PFSK-1 (cell line): ENCODE measurements at regions not wholly inside any gene's neighbourhood (a gene's known extent, or its start where the extent isn't known, plus 50 kb on each side); places are given as distances from the start of the nearest gene placed in this dataset.

Experiments used
- FOXP2 ChIP-seq: optimal IDR thresholded peaks from 2 replicates; pipeline ENCODE3; 2011; ENCODE audit warnings: borderline replicate concordance, control low read depth, inconsistent platforms; ENCODE audit not compliant: insufficient read depth; ENCODE audit errors: extremely low read length, extremely low read depth
- POLR2AphosphoS5 ChIP-seq: IDR thresholded peaks from 2 replicates; pipeline ENCODE4 v1.6.1; 2012; ENCODE audit warnings: low read depth, mild to moderate bottlenecking, control low read depth, low read length, moderate library complexity
- REST ChIP-seq, 2 experiments: IDR thresholded peaks; 2 replicates each; pipeline versions ENCODE4 v1.6.1 to v1.8.0; 2011 to 2012; ENCODE audit warnings: low read depth in 2 of 2, low read length in 2 of 2, control low read depth in 1 of 2, inconsistent platforms in 1 of 2, mild to moderate bottlenecking in 1 of 2, moderate library complexity in 1 of 2; ENCODE audit not compliant: insufficient read depth in 1 of 2
- SIN3A ChIP-seq: IDR thresholded peaks from 2 replicates; pipeline ENCODE4 v1.6.1; 2012; ENCODE audit warnings: mild to moderate bottlenecking, low read length, moderate library complexity, borderline replicate concordance; ENCODE audit not compliant: insufficient read depth
- TAF1 ChIP-seq: IDR thresholded peaks from 2 replicates; pipeline ENCODE4 v1.6.1; 2012; ENCODE audit warnings: low read length, control low read depth, borderline replicate concordance; ENCODE audit not compliant: insufficient read depth

DNA sequence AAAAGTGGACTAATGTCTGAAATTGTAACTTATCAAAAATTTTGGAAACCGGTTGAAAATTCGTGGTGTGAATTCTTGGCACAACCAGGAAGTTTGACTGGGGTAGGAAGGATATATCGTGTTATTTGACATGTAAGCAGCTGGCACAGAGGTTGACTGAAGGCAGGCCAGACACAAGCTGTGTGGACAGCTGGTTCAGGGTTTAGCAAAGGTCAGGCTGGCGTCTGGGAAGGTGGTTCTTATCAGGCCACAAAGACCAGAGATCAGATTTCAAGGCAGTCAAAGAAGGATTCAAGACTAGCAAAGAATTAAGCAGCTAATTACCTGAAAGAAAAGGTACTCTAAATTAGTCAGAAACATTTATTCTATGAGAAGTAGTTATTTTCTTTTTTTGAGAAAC lies 450.2 kb upstream of the MDGA2 start:
- TF ChIP-seq SIN3A (no peak), TAF1 (no peak), REST (IDR thresholded peaks at IDR 0.05; ENCODE audit: insufficient read depth in 1 of 2, low read depth in 2 of 2, low read length in 2 of 2) (no peak), POLR2AphosphoS5 (no peak), FOXP2 (no peak)

DNA sequence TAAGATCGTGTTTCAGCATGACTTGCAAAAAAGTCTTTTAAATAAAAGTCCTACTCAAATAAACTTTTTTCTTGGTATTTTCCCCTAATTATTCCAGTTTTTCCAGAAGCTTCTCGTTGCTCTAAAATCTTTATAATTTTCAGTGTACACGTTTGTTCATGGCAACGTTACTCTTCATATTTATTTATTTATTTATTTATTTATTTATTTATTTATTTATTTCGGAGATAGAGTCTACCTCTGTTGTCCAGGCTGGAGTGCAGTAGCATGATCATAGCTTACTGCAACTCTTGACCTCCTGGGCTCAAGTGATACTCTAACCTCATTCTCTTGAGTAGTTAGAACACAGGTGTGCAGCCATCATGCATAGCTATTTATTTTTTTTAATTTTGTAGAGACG lies 438.3 kb upstream of the MDGA2 start:
- TF ChIP-seq POLR2AphosphoS5: no peak

GRCh38 chr14:48111151-48111550 lies 435.7 kb upstream of the MDGA2 start:
- no peak for TF ChIP-seq TAF1
- no peak for TF ChIP-seq SIN3A
- TF ChIP-seq POLR2AphosphoS5: no peak

DNA sequence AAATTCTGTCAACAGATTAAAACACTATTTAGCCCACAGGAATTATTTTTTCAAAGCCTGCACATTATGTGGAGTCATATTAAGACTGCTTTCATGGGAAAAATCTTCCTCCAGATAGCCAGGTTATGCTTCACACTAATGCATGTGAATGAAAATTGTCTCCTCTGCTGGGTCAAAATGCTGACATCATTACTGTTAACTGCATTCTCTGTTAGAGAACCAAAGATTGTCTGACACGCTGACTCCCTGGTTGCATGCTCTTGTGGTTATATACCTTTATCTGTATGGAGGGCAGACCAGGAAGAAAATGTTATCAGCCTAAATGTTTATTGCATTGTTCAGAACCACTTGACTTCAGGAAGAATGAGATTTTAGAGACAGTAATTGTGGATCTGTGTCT lies 432.2 kb upstream of the MDGA2 start:
- TF ChIP-seq FOXP2 (no peak), TAF1 (no peak), POLR2AphosphoS5 (no peak), SIN3A (no peak), REST (IDR thresholded peaks at IDR 0.05; ENCODE audit: insufficient read depth in 1 of 2, low read depth in 2 of 2, low read length in 2 of 2) (no peak)

DNA sequence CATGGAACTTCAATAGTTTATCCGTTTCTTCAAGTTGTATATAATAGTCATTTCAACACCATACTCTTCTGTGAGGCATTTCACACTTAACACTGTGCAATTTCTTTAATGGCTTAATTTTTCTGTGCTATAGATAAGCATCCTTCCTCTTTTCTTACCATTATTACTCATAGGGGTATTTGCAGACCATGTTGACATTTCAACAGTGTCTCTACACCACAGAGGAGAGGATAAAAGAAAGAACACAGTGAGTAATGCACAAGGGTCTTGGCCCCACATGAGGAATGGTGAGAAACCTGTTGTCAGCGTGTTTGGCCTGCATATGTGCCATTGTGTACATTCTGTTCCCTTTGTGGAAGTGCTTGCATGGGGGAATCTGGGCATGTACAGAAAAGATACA lies 421.5 kb upstream of the MDGA2 start:
- TF ChIP-seq REST (IDR thresholded peaks at IDR 0.05; ENCODE audit: insufficient read depth in 1 of 2, low read depth in 2 of 2, low read length in 2 of 2): no peak
- TF ChIP-seq SIN3A: no peak
- TF ChIP-seq TAF1: no peak
- no peak for TF ChIP-seq FOXP2
- no peak for TF ChIP-seq POLR2AphosphoS5

DNA sequence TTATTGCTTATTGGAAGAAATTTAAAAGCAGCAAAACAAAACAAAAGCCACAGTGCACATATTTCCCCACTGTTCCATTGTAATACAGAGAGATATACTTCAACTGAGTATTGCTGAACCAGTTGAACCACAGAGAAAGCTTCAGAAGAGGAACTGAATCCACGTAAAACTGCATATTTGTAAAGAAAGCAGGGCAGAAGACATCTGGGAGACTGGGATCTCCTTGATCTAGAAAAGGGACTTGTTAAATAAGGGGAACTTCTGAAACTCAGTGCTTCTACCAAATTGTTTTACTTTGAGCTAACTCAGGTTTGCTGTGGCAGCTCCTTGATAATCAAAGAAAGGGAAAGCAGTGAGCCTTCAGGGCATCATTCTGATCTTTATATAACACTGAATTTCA lies 411.1 kb upstream of the MDGA2 start:
- TF ChIP-seq REST (IDR thresholded peaks at IDR 0.05; ENCODE audit: insufficient read depth in 1 of 2, low read depth in 2 of 2, low read length in 2 of 2) (no peak), SIN3A (no peak), FOXP2 (no peak)
